ENCODE measurements at regions not wholly inside any gene's neighbourhood (a gene's known extent, or its start where the extent isn't known, plus 50 kb on each side); places are given as distances from the start of the nearest gene placed in this dataset.

DNA sequence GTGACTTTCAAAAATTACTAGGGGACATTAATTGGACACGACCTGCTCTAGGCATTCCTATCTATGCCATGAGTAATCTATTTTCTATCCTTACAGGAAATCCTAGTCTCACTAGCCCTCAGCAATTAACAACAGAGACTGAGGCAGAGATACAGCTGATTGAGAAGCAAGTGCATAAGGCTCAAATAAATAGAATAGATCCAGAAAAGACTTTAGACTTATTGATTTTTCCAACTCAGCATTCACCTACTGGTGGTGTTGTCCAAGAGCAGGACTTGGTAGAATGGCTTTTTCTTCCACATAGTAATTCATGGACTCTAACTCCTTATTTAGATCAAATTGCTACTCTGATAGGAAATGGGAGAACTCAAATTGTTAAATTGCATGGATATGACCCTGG, 148.0 kb downstream of the ZNF33B start:
- ATAC-seq = no peak
- TF ChIP-seq ZFP30 (CRISPR knock-in tag; IDR thresholded peaks at IDR 0.05) = no peak
- no peak for TF ChIP-seq ZNF8 (CRISPR knock-in tag; IDR thresholded peaks at IDR 0.05)
- TF ChIP-seq TSHZ2 (CRISPR knock-in tag; IDR thresholded peaks at IDR 0.05) = no peak
- no peak for TF ChIP-seq ZFP3 (CRISPR knock-in tag; IDR thresholded peaks at IDR 0.05)
- TF ChIP-seq, protein P1, sequence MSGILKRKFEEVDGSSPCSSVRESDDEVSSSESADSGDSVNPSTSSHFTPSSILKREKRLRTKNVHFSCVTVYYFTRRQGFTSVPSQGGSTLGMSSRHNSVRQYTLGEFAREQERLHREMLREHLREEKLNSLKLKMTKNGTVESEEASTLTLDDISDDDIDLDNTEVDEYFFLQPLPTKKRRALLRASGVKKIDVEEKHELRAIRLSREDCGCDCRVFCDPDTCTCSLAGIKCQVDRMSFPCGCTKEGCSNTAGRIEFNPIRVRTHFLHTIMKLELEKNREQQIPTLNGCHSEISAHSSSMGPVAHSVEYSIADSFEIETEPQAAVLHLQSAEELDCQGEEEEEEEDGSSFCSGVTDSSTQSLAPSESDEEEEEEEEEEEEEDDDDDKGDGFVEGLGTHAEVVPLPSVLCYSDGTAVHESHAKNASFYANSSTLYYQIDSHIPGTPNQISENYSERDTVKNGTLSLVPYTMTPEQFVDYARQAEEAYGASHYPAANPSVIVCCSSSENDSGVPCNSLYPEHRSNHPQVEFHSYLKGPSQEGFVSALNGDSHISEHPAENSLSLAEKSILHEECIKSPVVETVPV (CRISPR knock-in tag; IDR thresholded peaks at IDR 0.05) = no peak

GRCh38 chr10:42488416-42488815, 150.0 kb downstream of the ZNF33B start:
- TF ChIP-seq PPARA (CRISPR knock-in tag; IDR thresholded peaks at IDR 0.05; ENCODE audit: borderline replicate concordance) = no peak
- no peak for TF ChIP-seq BACH2 (CRISPR knock-in tag; IDR thresholded peaks at IDR 0.05; ENCODE audit: borderline replicate concordance)
- TF ChIP-seq, protein P2, sequence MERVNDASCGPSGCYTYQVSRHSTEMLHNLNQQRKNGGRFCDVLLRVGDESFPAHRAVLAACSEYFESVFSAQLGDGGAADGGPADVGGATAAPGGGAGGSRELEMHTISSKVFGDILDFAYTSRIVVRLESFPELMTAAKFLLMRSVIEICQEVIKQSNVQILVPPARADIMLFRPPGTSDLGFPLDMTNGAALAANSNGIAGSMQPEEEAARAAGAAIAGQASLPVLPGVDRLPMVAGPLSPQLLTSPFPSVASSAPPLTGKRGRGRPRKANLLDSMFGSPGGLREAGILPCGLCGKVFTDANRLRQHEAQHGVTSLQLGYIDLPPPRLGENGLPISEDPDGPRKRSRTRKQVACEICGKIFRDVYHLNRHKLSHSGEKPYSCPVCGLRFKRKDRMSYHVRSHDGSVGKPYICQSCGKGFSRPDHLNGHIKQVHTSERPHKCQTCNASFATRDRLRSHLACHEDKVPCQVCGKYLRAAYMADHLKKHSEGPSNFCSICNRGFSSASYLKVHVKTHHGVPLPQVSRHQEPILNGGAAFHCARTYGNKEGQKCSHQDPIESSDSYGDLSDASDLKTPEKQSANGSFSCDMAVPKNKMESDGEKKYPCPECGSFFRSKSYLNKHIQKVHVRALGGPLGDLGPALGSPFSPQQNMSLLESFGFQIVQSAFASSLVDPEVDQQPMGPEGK (CRISPR knock-in tag; IDR thresholded peaks at IDR 0.05; ENCODE audit: borderline replicate concordance) = no peak
- no peak for TF ChIP-seq ISL1 (CRISPR knock-in tag; IDR thresholded peaks at IDR 0.05)
- no peak for TF ChIP-seq CSDC2 (CRISPR knock-in tag; IDR thresholded peaks at IDR 0.05)
- TF ChIP-seq SNAI2 (CRISPR knock-in tag; IDR thresholded peaks at IDR 0.05) = no peak
- TF ChIP-seq OSR1 (CRISPR knock-in tag; IDR thresholded peaks at IDR 0.05) = no peak
- TF ChIP-seq ZNF70 (CRISPR knock-in tag; IDR thresholded peaks at IDR 0.05) = no peak
- TF ChIP-seq ZFP30 (CRISPR knock-in tag; IDR thresholded peaks at IDR 0.05) = no peak
- TF ChIP-seq, protein P3, sequence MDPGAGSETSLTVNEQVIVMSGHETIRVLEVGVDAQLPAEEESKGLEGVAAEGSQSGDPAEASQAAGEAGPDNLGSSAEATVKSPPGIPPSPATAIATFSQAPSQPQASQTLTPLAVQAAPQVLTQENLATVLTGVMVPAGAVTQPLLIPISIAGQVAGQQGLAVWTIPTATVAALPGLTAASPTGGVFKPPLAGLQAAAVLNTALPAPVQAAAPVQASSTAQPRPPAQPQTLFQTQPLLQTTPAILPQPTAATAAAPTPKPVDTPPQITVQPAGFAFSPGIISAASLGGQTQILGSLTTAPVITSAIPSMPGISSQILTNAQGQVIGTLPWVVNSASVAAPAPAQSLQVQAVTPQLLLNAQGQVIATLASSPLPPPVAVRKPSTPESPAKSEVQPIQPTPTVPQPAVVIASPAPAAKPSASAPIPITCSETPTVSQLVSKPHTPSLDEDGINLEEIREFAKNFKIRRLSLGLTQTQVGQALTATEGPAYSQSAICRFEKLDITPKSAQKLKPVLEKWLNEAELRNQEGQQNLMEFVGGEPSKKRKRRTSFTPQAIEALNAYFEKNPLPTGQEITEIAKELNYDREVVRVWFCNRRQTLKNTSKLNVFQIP (CRISPR knock-in tag; IDR thresholded peaks at IDR 0.05; ENCODE audit: borderline replicate concordance, low read depth) = no peak
- ATAC-seq = peak; percentile 92

DNA sequence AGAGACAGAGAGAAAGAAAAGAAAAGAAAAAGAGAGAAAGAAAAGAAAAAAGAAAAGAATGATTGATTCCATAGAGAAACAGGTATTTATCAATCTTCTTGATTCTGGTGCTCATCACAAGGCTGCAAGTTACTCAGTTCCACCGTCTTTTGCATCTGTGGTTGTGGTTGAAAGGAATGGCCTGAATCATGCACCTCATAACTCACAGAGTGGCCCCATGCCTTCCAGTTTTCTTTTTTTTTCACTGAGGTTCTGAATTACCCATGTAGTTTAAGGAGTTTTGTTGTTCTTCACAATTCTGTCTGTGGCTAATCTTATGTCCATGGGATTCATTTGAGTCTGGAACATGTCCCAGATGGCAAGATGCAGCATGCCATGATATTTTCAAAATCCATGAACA, 156.0 kb downstream of the ZNF33B start:
- TF ChIP-seq BACH2 (CRISPR knock-in tag; IDR thresholded peaks at IDR 0.05; ENCODE audit: borderline replicate concordance) = no peak
- no peak for TF ChIP-seq ZC3H10 (CRISPR knock-in tag; IDR thresholded peaks at IDR 0.05)
- no peak for TF ChIP-seq TOX (CRISPR knock-in tag; IDR thresholded peaks at IDR 0.05; ENCODE audit: borderline replicate concordance)
- no peak for TF ChIP-seq OSR1 (CRISPR knock-in tag; IDR thresholded peaks at IDR 0.05)
- TF ChIP-seq ESRRG (CRISPR knock-in tag; IDR thresholded peaks at IDR 0.05) = no peak
- no peak for TF ChIP-seq ISL1 (CRISPR knock-in tag; IDR thresholded peaks at IDR 0.05)
- TF ChIP-seq ZNF565 (CRISPR knock-in tag; conservative IDR thresholded peaks at IDR 0.05; ENCODE audit: low read depth) = no peak
- no peak for TF ChIP-seq ZFP30 (CRISPR knock-in tag; IDR thresholded peaks at IDR 0.05)
- TF ChIP-seq TSHZ2 (CRISPR knock-in tag; IDR thresholded peaks at IDR 0.05) = no peak
- no peak for TF ChIP-seq RARB (CRISPR knock-in tag; IDR thresholded peaks at IDR 0.05)
- TF ChIP-seq PPARA (CRISPR knock-in tag; IDR thresholded peaks at IDR 0.05; ENCODE audit: borderline replicate concordance) = no peak
- TF ChIP-seq, protein P2 (CRISPR knock-in tag; IDR thresholded peaks at IDR 0.05; ENCODE audit: borderline replicate concordance) = no peak
- TF ChIP-seq ZFP3 (CRISPR knock-in tag; IDR thresholded peaks at IDR 0.05) = no peak
- no peak for TF ChIP-seq CSDC2 (CRISPR knock-in tag; IDR thresholded peaks at IDR 0.05)
- TF ChIP-seq ARNTL (CRISPR knock-in tag; IDR thresholded peaks at IDR 0.05; ENCODE audit: borderline replicate concordance, low read depth) = no peak
- TF ChIP-seq, protein P3 (CRISPR knock-in tag; IDR thresholded peaks at IDR 0.05; ENCODE audit: borderline replicate concordance, low read depth) = no peak
- TF ChIP-seq SNAI2 (CRISPR knock-in tag; IDR thresholded peaks at IDR 0.05) = no peak
- no peak for ATAC-seq
